GM06990 (cell line): ENCODE measurements at regions not wholly inside any gene's neighbourhood (a gene's known extent, or its start where the extent isn't known, plus 50 kb on each side); places are given as distances from the start of the nearest gene placed in this dataset.

ENCODE experiments used
- DNase-seq: peaks from one replicate; pipeline ENCODE4 v3.0.0-alpha.2; 2011; ENCODE audit not compliant: insufficient read length; ENCODE audit errors: extremely low read depth
- H3K27me3 ChIP-seq: replicated peaks from 2 replicates; pipeline ENCODE4 v1.6.0; 2011; ENCODE audit warnings: low read length; ENCODE audit not compliant: control insufficient read depth, insufficient read depth
- H3K36me3 ChIP-seq: 2 replicates; pipeline ENCODE4 v1.5.1; 2011; ENCODE audit warnings: low read length; ENCODE audit not compliant: control insufficient read depth, insufficient read depth
- H3K4me3 ChIP-seq: replicated peaks from 2 replicates; pipeline ENCODE4 v1.5.1; 2011; ENCODE audit warnings: low read depth, mild to moderate bottlenecking, control low read depth, low read length
- CTCF ChIP-seq: IDR thresholded peaks from 2 replicates; pipeline ENCODE4 v1.5.1; 2011; ENCODE audit warnings: low read length, control low read depth, mild to moderate bottlenecking, inconsistent platforms; ENCODE audit not compliant: insufficient read depth, poor library complexity, severe bottlenecking

- Histone ChIP-seq H3K36me3 (no peaks in the 10 kb centered on the region), H3K4me3 (no peak overlapping the region), H3K27me3 (no peaks in the 10 kb centered on the region)
- no peak for DNase-seq
- no peak for TF ChIP-seq CTCF
These were observed 566.9 kb upstream of the ANO5 start for GRCh38 chr11:21625982-21626381.

- Histone ChIP-seq H3K36me3 (no peaks in the 10 kb centered on the region), H3K27me3 (no peaks in the 10 kb centered on the region), H3K4me3 (no peak overlapping the region)
- DNase-seq, result no peak
- TF ChIP-seq CTCF, result no peak
These were observed 564.2 kb upstream of the ANO5 start for GRCh38 chr11:21628641-21629040.

- no peak overlapping the region for H3K4me3 ChIP-seq
- TF ChIP-seq CTCF, result no peak
- no peaks in the 10 kb centered on the region for H3K27me3 ChIP-seq
- H3K36me3 ChIP-seq, result no peaks in the 10 kb centered on the region
- no peak for DNase-seq
These were observed 561.9 kb upstream of the ANO5 start for GRCh38 chr11:21630934-21631478.

- no peaks in the 10 kb centered on the region for H3K36me3 ChIP-seq
- H3K4me3 ChIP-seq, result no peak overlapping the region
- no peak for DNase-seq
- no peaks in the 10 kb centered on the region for H3K27me3 ChIP-seq
- no peak for TF ChIP-seq CTCF
These were observed 560.9 kb upstream of the ANO5 start for GRCh38 chr11:21631991-21632390.

GRCh38 chr11:21634491-21634890, 558.4 kb upstream of the ANO5 start:
- Histone ChIP-seq H3K27me3 (no peaks in the 10 kb centered on the region), H3K36me3 (no peaks in the 10 kb centered on the region), H3K4me3 (no peak overlapping the region)
- no peak for DNase-seq
- no peak for TF ChIP-seq CTCF

GRCh38 chr11:21634956-21635355, 557.9 kb upstream of the ANO5 start:
- H3K36me3 ChIP-seq, result no peaks in the 10 kb centered on the region
- TF ChIP-seq CTCF, result no peak
- no peak for DNase-seq
- no peak overlapping the region for H3K4me3 ChIP-seq
- H3K27me3 ChIP-seq, result no peaks in the 10 kb centered on the region
